ENCODE measurements at regions not wholly inside any gene's neighbourhood (a gene's known extent, or its start where the extent isn't known, plus 50 kb on each side); places are given as distances from the start of the nearest gene placed in this dataset.

GRCh38 chr2:114352988-114353387 lies 89.5 kb upstream of the DPP10 start:
- TF ChIP-seq, protein P1, sequence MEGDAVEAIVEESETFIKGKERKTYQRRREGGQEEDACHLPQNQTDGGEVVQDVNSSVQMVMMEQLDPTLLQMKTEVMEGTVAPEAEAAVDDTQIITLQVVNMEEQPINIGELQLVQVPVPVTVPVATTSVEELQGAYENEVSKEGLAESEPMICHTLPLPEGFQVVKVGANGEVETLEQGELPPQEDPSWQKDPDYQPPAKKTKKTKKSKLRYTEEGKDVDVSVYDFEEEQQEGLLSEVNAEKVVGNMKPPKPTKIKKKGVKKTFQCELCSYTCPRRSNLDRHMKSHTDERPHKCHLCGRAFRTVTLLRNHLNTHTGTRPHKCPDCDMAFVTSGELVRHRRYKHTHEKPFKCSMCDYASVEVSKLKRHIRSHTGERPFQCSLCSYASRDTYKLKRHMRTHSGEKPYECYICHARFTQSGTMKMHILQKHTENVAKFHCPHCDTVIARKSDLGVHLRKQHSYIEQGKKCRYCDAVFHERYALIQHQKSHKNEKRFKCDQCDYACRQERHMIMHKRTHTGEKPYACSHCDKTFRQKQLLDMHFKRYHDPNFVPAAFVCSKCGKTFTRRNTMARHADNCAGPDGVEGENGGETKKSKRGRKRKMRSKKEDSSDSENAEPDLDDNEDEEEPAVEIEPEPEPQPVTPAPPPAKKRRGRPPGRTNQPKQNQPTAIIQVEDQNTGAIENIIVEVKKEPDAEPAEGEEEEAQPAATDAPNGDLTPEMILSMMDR (conservative IDR thresholded peaks at IDR 0.05; ENCODE audit: low read length) = no peak
- TF ChIP-seq EZH2phosphoT487 (IDR thresholded peaks at IDR 0.05; ENCODE audit: borderline replicate concordance, low read depth, low read length) = no peak

Data from OCI-LY7 (cell line).